Activated naive CD8-positive, alpha-beta T cell treated with anti-CD3 and anti-CD28 coated beads for 36 hours (primary cell): ENCODE measurements at regions not wholly inside any gene's neighbourhood (a gene's known extent, or its start where the extent isn't known, plus 50 kb on each side); places are given as distances from the start of the nearest gene placed in this dataset.

ENCODE experiments used
- DNase-seq: peaks from one replicate; pipeline ENCODE4 v3.0.0; 2021
- H3K27ac Mint-ChIP-seq: one replicate; pipeline ENCODE4 v1.8.0; 2022; ENCODE audit warnings: mild to moderate bottlenecking, moderate library complexity, mixed read lengths
- H3K27me3 Mint-ChIP-seq: one replicate; pipeline ENCODE4 v1.8.0; 2022; ENCODE audit warnings: mild to moderate bottlenecking, mixed read lengths
- H3K36me3 Mint-ChIP-seq: one replicate; pipeline ENCODE4 v1.8.0; 2021; ENCODE audit warnings: mild to moderate bottlenecking, mixed read lengths
- H3K4me1 Mint-ChIP-seq: one replicate; pipeline ENCODE4 v1.8.0; 2021; ENCODE audit warnings: mixed read lengths
- H3K4me3 Mint-ChIP-seq: one replicate; pipeline ENCODE4 v1.8.0; 2022; ENCODE audit warnings: mild to moderate bottlenecking, moderate library complexity, mixed read lengths
- H3K9me3 Mint-ChIP-seq: one replicate; pipeline ENCODE4 v1.8.0; 2022; ENCODE audit warnings: mixed read lengths

DNA sequence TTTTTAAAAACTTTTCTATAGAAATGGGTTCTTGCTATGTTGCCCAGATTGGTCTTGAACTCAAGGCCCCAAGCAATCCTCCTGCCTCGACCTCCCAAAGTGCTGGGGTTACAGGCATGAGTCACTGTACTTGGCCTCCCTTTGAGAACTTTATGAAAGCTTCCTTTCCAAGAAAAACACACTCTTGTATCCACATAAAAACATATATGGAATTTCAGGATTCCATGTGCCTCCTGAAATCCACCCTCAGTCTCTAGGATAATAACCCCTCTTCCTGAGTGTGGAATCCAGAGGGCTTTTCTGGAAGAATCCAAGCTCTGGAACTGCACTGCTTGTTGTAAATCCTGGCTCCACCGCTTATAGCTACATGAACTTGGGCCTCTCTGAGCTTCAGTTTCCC lies 53.2 kb upstream of the MRTFB start:
- no peaks in the 10 kb centered on the region for H3K4me1 Mint-ChIP-seq
- no peak for DNase-seq
- H3K4me3 Mint-ChIP-seq = no peak overlapping the region
- H3K36me3 Mint-ChIP-seq = no peaks in the 10 kb centered on the region
- peaks cover 18% of the 10 kb centered on the region for H3K27me3 Mint-ChIP-seq
- H3K9me3 Mint-ChIP-seq = no peaks in the 10 kb centered on the region
- no peak overlapping the region for H3K27ac Mint-ChIP-seq

GRCh38 chr16:14018851-14019250 lies 52.3 kb upstream of the MRTFB start:
- Mint-ChIP-seq H3K36me3 (no peaks in the 10 kb centered on the region), H3K27ac (no peak overlapping the region), H3K4me3 (no peak overlapping the region), H3K4me1 (no peaks in the 10 kb centered on the region), H3K9me3 (no peaks in the 10 kb centered on the region), H3K27me3 (peaks cover 18% of the 10 kb centered on the region)
- DNase-seq = no peak

- no peak overlapping the region for H3K4me3 Mint-ChIP-seq
- no peaks in the 10 kb centered on the region for H3K4me1 Mint-ChIP-seq
- H3K27ac Mint-ChIP-seq = no peak overlapping the region
- peaks cover 4% of the 10 kb centered on the region for H3K9me3 Mint-ChIP-seq
- DNase-seq = no peak
- no peaks in the 10 kb centered on the region for H3K36me3 Mint-ChIP-seq
- peaks cover 10% of the 10 kb centered on the region for H3K27me3 Mint-ChIP-seq
These were observed 51.0 kb upstream of the MRTFB start for GRCh38 chr16:14020141-14020540.
